ENCODE measurements at regions not wholly inside any gene's neighbourhood (a gene's known extent, or its start where the extent isn't known, plus 50 kb on each side); places are given as distances from the start of the nearest gene placed in this dataset.

DNA sequence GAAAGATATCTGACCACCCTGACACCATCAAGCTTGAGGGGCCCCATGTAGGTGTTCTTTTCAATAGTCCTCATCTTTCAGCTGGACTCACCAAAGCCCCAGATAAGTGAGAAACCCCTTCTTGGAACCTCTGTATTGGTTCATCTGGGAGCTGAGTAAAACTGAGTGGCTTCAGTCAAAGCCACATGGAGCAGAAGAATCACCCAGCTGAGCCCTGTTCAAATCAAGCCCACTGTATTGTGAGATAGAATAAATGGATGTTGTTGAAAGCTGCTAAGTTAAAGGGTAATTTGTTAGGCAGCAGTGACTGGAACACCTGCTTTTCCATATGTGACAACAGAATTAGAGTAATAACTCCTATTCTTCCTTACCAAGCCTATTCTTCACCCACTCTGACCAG, 64.8 kb upstream of the SDK1 start:
- no peak for DNase-seq (ENCODE audit: low read depth)
- no peak overlapping the region for H3K4me3 ChIP-seq (ENCODE audit: low read depth, low read length)
- TF ChIP-seq, protein P1, sequence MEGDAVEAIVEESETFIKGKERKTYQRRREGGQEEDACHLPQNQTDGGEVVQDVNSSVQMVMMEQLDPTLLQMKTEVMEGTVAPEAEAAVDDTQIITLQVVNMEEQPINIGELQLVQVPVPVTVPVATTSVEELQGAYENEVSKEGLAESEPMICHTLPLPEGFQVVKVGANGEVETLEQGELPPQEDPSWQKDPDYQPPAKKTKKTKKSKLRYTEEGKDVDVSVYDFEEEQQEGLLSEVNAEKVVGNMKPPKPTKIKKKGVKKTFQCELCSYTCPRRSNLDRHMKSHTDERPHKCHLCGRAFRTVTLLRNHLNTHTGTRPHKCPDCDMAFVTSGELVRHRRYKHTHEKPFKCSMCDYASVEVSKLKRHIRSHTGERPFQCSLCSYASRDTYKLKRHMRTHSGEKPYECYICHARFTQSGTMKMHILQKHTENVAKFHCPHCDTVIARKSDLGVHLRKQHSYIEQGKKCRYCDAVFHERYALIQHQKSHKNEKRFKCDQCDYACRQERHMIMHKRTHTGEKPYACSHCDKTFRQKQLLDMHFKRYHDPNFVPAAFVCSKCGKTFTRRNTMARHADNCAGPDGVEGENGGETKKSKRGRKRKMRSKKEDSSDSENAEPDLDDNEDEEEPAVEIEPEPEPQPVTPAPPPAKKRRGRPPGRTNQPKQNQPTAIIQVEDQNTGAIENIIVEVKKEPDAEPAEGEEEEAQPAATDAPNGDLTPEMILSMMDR (IDR thresholded peaks at IDR 0.05; ENCODE audit: insufficient read depth, low read depth, low read length, missing control alignments), result no peak

DNA sequence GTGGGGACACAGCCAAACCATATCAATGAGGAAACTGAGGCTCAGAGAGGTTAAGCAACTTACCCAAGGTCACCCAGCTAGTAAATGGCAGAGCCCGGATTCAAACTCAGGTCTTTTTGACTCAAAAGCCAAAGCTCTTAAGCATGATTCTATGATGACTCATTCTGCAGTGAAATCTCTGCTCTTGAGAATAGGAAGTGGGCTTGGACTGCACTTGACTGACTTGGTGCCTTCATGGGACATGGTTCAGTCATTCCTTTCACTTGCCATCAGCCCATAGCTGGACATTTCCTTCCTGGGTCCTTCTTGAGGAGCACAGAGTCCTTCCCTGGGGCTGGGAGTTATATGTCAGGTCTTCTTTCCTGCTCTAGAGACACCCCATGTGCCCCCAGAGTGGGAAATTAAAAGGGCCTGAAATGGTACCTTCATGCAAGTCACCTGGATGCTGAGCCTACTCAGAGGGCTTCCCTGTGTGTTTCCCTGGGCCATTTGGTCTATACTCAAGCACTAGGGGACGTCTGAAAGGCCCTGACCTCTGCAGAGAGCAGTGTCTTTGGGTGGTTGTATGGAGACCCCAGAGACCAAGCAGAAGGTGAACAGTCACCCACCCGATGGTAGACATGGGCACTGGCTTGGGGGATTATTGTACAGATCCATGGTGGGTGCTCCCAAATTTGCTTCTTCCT, 62.4 kb upstream of the SDK1 start:
- H3K4me3 ChIP-seq (ENCODE audit: low read depth, low read length), result no peak overlapping the region
- DNase-seq (ENCODE audit: low read depth), result no peak
- TF ChIP-seq, protein P1 (IDR thresholded peaks at IDR 0.05; ENCODE audit: insufficient read depth, low read depth, low read length, missing control alignments), result no peak

DNA sequence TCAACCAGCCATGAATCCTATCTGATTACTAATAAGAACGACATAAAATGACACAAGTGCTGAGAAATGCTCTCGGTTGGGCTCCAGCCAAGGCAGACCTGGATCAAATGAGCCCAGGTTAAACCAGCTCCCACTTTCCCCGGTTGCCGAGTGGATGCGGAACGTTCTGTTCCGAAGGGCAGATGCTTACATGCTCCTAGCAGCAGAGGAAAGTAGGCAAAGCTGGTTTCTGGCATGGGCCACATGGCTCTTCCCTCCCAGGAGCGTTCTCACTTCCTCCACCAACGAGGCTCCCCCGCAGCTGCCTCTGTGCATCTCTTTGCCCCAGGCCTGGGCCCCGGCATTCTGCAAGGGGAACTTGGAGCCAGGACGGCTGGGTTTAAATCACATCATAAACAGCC, 61.8 kb upstream of the SDK1 start:
- no peak for DNase-seq (ENCODE audit: low read depth)
- TF ChIP-seq, protein P1 (IDR thresholded peaks at IDR 0.05; ENCODE audit: insufficient read depth, low read depth, low read length, missing control alignments), result no peak
- no peak overlapping the region for H3K4me3 ChIP-seq (ENCODE audit: low read depth, low read length)

DNA sequence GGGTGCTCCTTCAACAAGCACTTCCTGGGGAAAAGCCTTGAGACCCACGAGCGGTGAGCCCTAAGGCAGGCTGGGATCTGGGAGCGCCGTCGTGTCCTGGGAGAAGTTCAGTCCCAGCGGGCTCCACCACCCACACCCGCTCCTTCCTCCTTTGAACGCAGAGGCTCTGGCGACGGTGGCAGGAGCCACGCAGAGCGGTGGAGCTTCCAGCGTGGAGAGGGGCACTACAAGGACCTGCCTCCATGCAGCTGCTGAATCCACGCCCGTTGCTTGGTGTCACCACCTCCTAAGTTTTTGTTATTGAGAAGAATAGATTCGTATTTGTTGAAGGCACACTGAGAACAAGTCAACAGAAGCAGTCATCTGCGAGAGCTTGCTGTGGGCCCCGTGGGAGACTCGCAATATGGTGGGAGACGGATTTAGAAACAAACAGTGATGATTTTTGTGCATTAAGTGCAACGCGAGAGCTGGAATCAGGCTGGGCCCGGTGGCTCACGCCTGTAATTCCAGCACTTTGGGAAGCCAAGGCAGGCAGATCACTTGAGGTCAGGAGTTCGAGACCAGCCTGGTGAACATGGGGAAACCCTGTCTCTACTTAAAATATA, 60.1 kb upstream of the SDK1 start:
- no peak for DNase-seq (ENCODE audit: low read depth)
- TF ChIP-seq, protein P1 (IDR thresholded peaks at IDR 0.05; ENCODE audit: insufficient read depth, low read depth, low read length, missing control alignments), result no peak
- no peak overlapping the region for H3K4me3 ChIP-seq (ENCODE audit: low read depth, low read length)

DNA sequence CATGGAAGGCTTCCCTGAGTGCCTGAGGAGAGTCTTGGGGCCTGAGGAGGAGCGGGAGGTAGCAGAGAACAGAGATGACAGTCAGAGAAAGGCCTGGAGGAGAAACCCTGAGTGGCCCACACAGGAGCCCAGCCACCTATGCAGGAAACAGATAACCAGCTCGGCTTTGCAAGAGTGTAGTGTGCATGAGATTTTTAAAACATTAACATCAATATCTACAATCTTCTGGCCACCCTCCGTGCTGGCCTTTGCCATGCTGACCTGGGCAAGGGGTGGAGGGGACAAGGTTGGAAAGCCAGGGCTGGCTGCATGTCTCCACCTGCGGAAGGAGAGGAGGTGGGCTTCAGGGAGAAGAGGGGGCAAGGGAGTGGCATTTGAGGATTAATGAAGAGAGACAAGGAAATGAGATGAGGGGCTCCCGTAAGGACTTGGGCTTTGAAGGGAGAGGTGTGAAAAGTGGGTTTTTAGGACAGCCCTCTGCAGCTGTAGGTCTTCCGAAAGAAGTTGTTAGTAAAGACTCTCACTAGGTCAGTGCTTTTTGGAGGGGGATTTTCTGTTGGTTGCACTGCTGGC, 59.3 kb upstream of the SDK1 start:
- no peak for DNase-seq (ENCODE audit: low read depth)
- TF ChIP-seq, protein P1 (IDR thresholded peaks at IDR 0.05; ENCODE audit: insufficient read depth, low read depth, low read length, missing control alignments), result no peak
- no peak overlapping the region for H3K4me3 ChIP-seq (ENCODE audit: low read depth, low read length)

DNA sequence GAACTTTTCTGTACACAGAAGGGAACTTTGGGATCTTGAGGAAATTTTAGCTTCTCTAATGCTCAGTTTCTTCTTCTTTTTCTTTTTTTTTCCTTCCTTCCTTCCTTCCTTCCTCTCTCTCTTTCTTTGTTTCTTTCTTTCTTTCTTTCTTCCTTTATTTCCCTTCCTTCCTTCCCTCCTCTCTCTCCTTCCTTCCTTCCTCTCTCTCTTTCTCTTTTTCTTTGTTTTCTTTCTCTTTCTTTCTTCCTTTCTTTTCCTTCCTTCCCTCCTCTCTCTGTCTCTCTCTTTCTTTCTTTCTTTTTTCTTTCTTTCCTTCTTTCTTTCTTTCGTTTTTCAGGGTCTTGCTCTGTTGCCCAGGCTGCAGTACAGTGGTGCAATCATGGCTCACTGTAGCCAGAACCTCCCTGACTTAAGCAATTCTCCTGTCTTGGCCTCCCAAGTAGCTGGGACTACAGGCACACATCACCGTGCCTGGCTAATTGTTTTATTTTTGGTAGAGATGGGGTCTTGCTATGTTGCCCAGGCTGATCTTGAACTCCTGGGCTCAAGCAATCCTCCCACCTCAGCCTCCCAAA, 58.6 kb upstream of the SDK1 start:
- DNase-seq (ENCODE audit: low read depth), result no peak
- TF ChIP-seq, protein P1 (IDR thresholded peaks at IDR 0.05; ENCODE audit: insufficient read depth, low read depth, low read length, missing control alignments), result no peak
- no peak overlapping the region for H3K4me3 ChIP-seq (ENCODE audit: low read depth, low read length)
